ENCODE measurements at regions not wholly inside any gene's neighbourhood (a gene's known extent, or its start where the extent isn't known, plus 50 kb on each side); places are given as distances from the start of the nearest gene placed in this dataset.

DNA sequence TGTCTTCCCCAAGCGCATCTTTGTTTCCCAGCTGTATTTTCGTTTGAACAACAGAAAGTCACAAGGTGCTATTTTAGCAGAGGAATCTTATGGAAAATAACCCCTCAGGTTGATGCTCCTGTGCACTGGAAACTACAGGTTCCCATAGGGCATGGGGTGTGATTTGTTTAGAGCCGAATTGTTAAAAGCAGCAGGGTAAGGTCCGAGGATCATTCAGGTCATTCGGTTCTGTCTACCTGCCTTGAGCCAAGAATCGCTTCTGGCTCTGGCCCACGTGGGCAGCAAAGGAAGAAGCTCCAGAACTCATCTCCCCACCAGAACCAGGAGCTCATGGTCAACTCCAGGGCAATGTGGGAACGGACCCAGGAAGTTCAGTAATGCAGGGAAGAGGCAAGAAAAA lies 116.7 kb upstream of the TPM1 start:
- TF ChIP-seq CTCF (IDR thresholded peaks at IDR 0.05): no peak
- TF ChIP-seq POLR2A (IDR thresholded peaks at IDR 0.05): no peak
